ENCODE measurements at regions not wholly inside any gene's neighbourhood (a gene's known extent, or its start where the extent isn't known, plus 50 kb on each side); places are given as distances from the start of the nearest gene placed in this dataset.
"Not testable (repeated sequence)": the region's sequence is repeated elsewhere in the genome, so short reads cannot be mapped to it uniquely, and the experiment has no call there.

GRCh38 chr2:144901386-144901785 lies 381.5 kb upstream of the ZEB2 start:
- not testable (repeated sequence) for TF ChIP-seq ISL1 (CRISPR knock-in tag; IDR thresholded peaks at IDR 0.05); RARB (CRISPR knock-in tag; IDR thresholded peaks at IDR 0.05); ZFP3 (CRISPR knock-in tag; IDR thresholded peaks at IDR 0.05); ZNF70 (CRISPR knock-in tag; IDR thresholded peaks at IDR 0.05); BACH2 (CRISPR knock-in tag; IDR thresholded peaks at IDR 0.05; ENCODE audit: borderline replicate concordance); TOX (CRISPR knock-in tag; IDR thresholded peaks at IDR 0.05; ENCODE audit: borderline replicate concordance); PATZ1 (CRISPR knock-in tag; IDR thresholded peaks at IDR 0.05; ENCODE audit: borderline replicate concordance); ESRRG (CRISPR knock-in tag; IDR thresholded peaks at IDR 0.05); ZNF565 (CRISPR knock-in tag; conservative IDR thresholded peaks at IDR 0.05; ENCODE audit: low read depth); POU6F1 (CRISPR knock-in tag; IDR thresholded peaks at IDR 0.05; ENCODE audit: borderline replicate concordance, low read depth); CSRNP3 (CRISPR knock-in tag; IDR thresholded peaks at IDR 0.05); CSDC2 (CRISPR knock-in tag; IDR thresholded peaks at IDR 0.05)
- TF ChIP-seq, protein P1, sequence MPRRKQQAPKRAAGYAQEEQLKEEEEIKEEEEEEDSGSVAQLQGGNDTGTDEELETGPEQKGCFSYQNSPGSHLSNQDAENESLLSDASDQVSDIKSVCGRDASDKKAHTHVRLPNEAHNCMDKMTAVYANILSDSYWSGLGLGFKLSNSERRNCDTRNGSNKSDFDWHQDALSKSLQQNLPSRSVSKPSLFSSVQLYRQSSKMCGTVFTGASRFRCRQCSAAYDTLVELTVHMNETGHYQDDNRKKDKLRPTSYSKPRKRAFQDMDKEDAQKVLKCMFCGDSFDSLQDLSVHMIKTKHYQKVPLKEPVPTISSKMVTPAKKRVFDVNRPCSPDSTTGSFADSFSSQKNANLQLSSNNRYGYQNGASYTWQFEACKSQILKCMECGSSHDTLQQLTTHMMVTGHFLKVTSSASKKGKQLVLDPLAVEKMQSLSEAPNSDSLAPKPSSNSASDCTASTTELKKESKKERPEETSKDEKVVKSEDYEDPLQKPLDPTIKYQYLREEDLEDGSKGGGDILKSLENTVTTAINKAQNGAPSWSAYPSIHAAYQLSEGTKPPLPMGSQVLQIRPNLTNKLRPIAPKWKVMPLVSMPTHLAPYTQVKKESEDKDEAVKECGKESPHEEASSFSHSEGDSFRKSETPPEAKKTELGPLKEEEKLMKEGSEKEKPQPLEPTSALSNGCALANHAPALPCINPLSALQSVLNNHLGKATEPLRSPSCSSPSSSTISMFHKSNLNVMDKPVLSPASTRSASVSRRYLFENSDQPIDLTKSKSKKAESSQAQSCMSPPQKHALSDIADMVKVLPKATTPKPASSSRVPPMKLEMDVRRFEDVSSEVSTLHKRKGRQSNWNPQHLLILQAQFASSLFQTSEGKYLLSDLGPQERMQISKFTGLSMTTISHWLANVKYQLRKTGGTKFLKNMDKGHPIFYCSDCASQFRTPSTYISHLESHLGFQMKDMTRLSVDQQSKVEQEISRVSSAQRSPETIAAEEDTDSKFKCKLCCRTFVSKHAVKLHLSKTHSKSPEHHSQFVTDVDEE (CRISPR knock-in tag; IDR thresholded peaks at IDR 0.05), result not testable (repeated sequence)
